ENCODE measurements at regions not wholly inside any gene's neighbourhood (a gene's known extent, or its start where the extent isn't known, plus 50 kb on each side); places are given as distances from the start of the nearest gene placed in this dataset.

GRCh38 chr5:30908356-30908755 lies 285.1 kb upstream of the CDH6 start:
- no peak for TF ChIP-seq CTCF (IDR thresholded peaks at IDR 0.05)
- TF ChIP-seq ZFX (IDR thresholded peaks at IDR 0.05; ENCODE audit: borderline replicate concordance): no peak
